ENCODE measurements at regions not wholly inside any gene's neighbourhood (a gene's known extent, or its start where the extent isn't known, plus 50 kb on each side); places are given as distances from the start of the nearest gene placed in this dataset.

- no peak for TF ChIP-seq CTCF (IDR thresholded peaks at IDR 0.05; ENCODE audit: insufficient read depth, missing control alignments)
- DNase-seq (ENCODE audit: insufficient read length, low spot score) (no peak), FAIRE-seq (no peak)
These were observed 192.1 kb downstream of the RHOU start for GRCh38 chr1:228927421-228927820.

- DNase-seq (ENCODE audit: insufficient read length, low spot score) = no peak
- TF ChIP-seq CTCF (IDR thresholded peaks at IDR 0.05; ENCODE audit: insufficient read depth, missing control alignments) = no peak
- FAIRE-seq = no peak
These were observed 192.9 kb downstream of the RHOU start for GRCh38 chr1:228927946-228928898.

- DNase-seq (ENCODE audit: insufficient read length, low spot score) (no peak), FAIRE-seq (peak; percentile 51)
- no peak for TF ChIP-seq CTCF (IDR thresholded peaks at IDR 0.05; ENCODE audit: insufficient read depth, missing control alignments)
These were observed 194.3 kb downstream of the RHOU start for GRCh38 chr1:228929476-228930027.

GRCh38 chr1:228930479-228930957 is 195.2 kb downstream of the RHOU start:
- no peak for TF ChIP-seq CTCF (IDR thresholded peaks at IDR 0.05; ENCODE audit: insufficient read depth, missing control alignments)
- FAIRE-seq = no peak
- DNase-seq (ENCODE audit: insufficient read length, low spot score) = no peak

GRCh38 chr1:228933753-228934152 is 198.5 kb downstream of the RHOU start:
- no peak for FAIRE-seq
- TF ChIP-seq CTCF (IDR thresholded peaks at IDR 0.05; ENCODE audit: insufficient read depth, missing control alignments) = no peak
- DNase-seq (ENCODE audit: insufficient read length, low spot score) = no peak

GRCh38 chr1:228935198-228935663 is 200.0 kb downstream of the RHOU start:
- no peak for TF ChIP-seq CTCF (IDR thresholded peaks at IDR 0.05; ENCODE audit: insufficient read depth, missing control alignments)
- FAIRE-seq = no peak
- DNase-seq (ENCODE audit: insufficient read length, low spot score) = no peak
